ENCODE measurements at regions not wholly inside any gene's neighbourhood (a gene's known extent, or its start where the extent isn't known, plus 50 kb on each side); places are given as distances from the start of the nearest gene placed in this dataset.

DNA sequence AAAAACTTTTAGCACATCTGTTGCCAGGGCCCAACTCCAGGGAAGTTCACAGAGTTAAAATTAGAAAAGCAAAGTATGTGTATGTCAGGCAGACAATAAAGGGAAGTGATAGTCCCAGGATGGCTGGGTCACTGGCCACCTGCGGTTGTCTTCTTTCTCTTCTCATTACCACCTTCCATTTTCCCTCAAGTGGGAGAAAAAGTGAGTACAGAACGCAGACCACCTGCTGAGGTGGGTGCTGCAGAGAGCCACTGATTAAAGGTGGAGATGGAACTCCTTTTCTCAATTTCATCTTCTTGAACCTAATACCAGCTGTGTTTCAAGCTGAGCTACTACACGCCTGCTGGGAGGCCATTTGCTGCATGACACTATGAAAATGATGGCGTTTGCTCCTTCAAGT is 88.8 kb upstream of the PDE4B start:
- Histone ChIP-seq H3K9ac (no peak overlapping the region), H3K4me3 (no peak overlapping the region), H3F3A (ENCODE audit: low read depth) (no peaks in the 10 kb centered on the region), H3K27me3 (no peaks in the 10 kb centered on the region), H3K36me3 (no peaks in the 10 kb centered on the region), H3K27ac (no peak overlapping the region), H3K79me2 (ENCODE audit: low read depth) (no peaks in the 10 kb centered on the region), H4K20me1 (ENCODE audit: low read depth) (no peaks in the 10 kb centered on the region), H3K9me3 (ENCODE audit: low read depth) (no peaks in the 10 kb centered on the region), H3K4me1 (peaks cover 17% of the 10 kb centered on the region), H2AFZ (replicated peaks) (no peak overlapping the region), H3K4me2 (no peak overlapping the region)
- Mint-ChIP-seq H3K27me3 (ENCODE audit: insufficient read depth, low read depth) (no peaks in the 10 kb centered on the region), H3K4me1 (peaks cover 19% of the 10 kb centered on the region), H3K9me3 (no peaks in the 10 kb centered on the region), H3K4me3 (no peak overlapping the region), H3K27ac (no peak overlapping the region), H3K36me3 (no peaks in the 10 kb centered on the region)
- no peak for DNase-seq (ENCODE audit: low spot score)
- TF ChIP-seq EZH2phosphoT487 (IDR thresholded peaks at IDR 0.05) (no peak), EZH2 (IDR thresholded peaks at IDR 0.05) (no peak)
- TF ChIP-seq, protein P1, sequence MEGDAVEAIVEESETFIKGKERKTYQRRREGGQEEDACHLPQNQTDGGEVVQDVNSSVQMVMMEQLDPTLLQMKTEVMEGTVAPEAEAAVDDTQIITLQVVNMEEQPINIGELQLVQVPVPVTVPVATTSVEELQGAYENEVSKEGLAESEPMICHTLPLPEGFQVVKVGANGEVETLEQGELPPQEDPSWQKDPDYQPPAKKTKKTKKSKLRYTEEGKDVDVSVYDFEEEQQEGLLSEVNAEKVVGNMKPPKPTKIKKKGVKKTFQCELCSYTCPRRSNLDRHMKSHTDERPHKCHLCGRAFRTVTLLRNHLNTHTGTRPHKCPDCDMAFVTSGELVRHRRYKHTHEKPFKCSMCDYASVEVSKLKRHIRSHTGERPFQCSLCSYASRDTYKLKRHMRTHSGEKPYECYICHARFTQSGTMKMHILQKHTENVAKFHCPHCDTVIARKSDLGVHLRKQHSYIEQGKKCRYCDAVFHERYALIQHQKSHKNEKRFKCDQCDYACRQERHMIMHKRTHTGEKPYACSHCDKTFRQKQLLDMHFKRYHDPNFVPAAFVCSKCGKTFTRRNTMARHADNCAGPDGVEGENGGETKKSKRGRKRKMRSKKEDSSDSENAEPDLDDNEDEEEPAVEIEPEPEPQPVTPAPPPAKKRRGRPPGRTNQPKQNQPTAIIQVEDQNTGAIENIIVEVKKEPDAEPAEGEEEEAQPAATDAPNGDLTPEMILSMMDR (IDR thresholded peaks at IDR 0.05) = no peak

DNA sequence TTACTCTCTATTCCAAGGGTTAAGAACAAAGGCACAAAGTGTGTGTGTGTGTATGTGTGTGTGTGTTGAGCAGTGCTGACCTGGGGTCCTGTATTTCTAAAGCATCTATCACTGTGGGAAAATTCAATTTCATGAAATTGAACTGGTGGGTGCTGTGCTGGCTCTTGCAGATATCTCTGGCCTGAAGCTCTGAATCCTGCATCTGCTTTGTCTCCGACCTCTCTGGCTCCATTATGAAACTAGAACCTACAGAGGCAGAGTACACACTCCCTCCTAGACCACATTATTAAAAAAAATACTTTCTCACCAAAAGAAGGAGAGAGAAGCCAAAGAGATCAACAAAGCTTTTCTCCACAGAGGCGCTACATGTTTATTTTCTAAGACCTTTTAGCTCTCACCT is 88.4 kb upstream of the PDE4B start:
- Histone ChIP-seq H3K9ac (no peak overlapping the region), H3K27me3 (no peaks in the 10 kb centered on the region), H3K79me2 (ENCODE audit: low read depth) (no peaks in the 10 kb centered on the region), H3F3A (ENCODE audit: low read depth) (no peaks in the 10 kb centered on the region), H2AFZ (replicated peaks) (no peak overlapping the region), H3K4me2 (no peak overlapping the region), H3K27ac (no peak overlapping the region), H3K9me3 (ENCODE audit: low read depth) (no peaks in the 10 kb centered on the region), H4K20me1 (ENCODE audit: low read depth) (no peaks in the 10 kb centered on the region), H3K4me1 (peaks cover 17% of the 10 kb centered on the region), H3K4me3 (no peak overlapping the region), H3K36me3 (no peaks in the 10 kb centered on the region)
- peaks cover 19% of the 10 kb centered on the region for H3K4me1 Mint-ChIP-seq
- no peak for TF ChIP-seq EZH2phosphoT487 (IDR thresholded peaks at IDR 0.05)
- TF ChIP-seq EZH2 (IDR thresholded peaks at IDR 0.05) = no peak
- TF ChIP-seq, protein P1 (IDR thresholded peaks at IDR 0.05) = no peak
- no peaks in the 10 kb centered on the region for H3K36me3 Mint-ChIP-seq
- H3K27ac Mint-ChIP-seq = no peak overlapping the region
- H3K4me3 Mint-ChIP-seq = no peak overlapping the region
- H3K9me3 Mint-ChIP-seq = no peaks in the 10 kb centered on the region
- no peak for DNase-seq (ENCODE audit: low spot score)
- no peaks in the 10 kb centered on the region for H3K27me3 Mint-ChIP-seq (ENCODE audit: insufficient read depth, low read depth)

DNA sequence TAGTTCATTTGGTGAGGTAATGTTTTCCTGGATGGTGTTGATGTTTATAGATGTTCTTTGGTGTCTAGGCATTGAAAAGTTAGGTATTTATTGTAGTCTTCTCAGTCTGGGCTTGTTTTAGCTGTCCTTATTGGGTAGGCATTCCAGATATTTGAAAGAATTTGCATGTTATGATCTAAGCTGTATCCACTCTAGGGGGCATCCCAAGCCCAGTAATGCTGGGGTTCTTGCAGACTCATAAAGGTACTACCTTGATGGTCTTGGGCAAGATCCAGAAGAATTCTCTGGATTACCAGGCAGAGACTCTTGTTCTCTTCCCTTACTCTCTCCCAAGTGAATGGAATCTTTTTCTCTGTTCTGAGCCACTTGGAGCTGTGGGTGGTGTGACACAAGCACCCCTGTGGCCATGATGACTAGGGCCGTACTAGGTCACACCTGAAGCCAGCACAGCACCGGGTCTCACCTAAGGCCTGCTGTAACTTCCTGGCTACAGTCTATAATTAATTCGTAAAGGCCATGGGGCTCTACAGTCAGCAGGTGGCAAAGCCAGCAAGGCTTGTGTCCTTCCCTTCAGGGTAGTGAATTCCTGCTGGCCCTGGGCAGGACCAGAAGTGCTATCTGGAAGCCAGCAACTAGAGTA is 74.8 kb upstream of the PDE4B start:
- Mint-ChIP-seq H3K9me3 (no peaks in the 10 kb centered on the region), H3K27ac (no peak overlapping the region), H3K36me3 (no peaks in the 10 kb centered on the region), H3K4me1 (no peaks in the 10 kb centered on the region), H3K4me3 (no peak overlapping the region), H3K27me3 (ENCODE audit: insufficient read depth, low read depth) (no peaks in the 10 kb centered on the region)
- Histone ChIP-seq H4K20me1 (ENCODE audit: low read depth) (no peaks in the 10 kb centered on the region), H3K4me1 (no peaks in the 10 kb centered on the region), H3K4me3 (no peak overlapping the region), H3K4me2 (no peak overlapping the region), H3K79me2 (ENCODE audit: low read depth) (no peaks in the 10 kb centered on the region), H3K27ac (no peak overlapping the region), H3K9me3 (ENCODE audit: low read depth) (no peaks in the 10 kb centered on the region), H3K9ac (no peak overlapping the region), H3F3A (ENCODE audit: low read depth) (no peaks in the 10 kb centered on the region), H3K36me3 (no peaks in the 10 kb centered on the region), H2AFZ (replicated peaks) (no peak overlapping the region), H3K27me3 (no peaks in the 10 kb centered on the region)
- DNase-seq (ENCODE audit: low spot score) = no peak
- TF ChIP-seq EZH2phosphoT487 (IDR thresholded peaks at IDR 0.05) (no peak), EZH2 (IDR thresholded peaks at IDR 0.05) (no peak)
- TF ChIP-seq, protein P1 (IDR thresholded peaks at IDR 0.05) = no peak

Measured in neural progenitor cell (in vitro differentiated cells).